ENCODE measurements at regions not wholly inside any gene's neighbourhood (a gene's known extent, or its start where the extent isn't known, plus 50 kb on each side); places are given as distances from the start of the nearest gene placed in this dataset.

DNA sequence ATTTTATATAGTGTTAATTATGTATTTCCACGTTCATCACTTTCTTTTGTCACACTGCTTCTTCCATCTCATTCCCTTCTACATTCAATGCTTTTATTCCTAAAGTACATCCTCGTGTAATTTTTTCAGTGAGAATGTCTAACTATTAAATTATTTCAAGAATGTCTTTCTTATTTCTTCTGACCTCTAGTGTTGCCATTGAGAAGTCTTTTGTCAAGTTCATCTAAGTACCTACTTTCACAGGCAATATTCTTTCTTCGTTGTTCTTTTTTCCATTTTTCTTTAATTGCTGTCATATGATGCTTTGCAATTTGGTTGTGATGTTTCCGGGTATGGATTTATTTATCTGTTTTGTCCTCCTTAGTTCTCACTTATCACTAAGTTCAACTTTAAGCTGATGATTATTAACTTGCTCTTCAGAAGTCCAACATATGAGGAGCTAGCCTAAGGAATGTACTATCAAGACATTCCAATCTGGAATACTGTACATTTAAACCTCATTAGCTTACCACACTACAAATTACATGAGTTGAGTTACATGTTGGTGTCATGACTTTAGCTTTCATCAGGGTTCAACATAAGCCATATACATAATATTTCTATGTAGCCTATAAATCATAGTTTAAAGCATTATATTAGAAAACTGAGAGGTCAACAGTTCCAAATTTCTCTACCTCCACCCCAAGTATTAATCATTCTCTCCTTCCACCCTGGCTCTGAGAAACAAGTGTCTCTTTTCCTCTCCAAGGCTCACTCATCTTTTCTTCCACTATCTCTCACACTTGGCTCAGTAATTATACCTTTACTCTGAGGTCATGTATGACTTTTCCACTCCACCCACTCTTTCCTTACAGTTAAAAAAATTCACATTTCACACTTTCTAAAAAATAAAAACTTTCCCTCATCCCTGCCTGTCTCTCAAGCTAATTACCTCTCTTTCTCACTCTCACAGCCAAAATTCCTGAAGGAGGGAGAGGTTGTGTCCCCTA, 81.5 kb downstream of the COX18 start:
- Histone ChIP-seq H4K20me1 (ENCODE audit: control insufficient read depth, insufficient read depth, insufficient read length) (no peaks in the 10 kb centered on the region), H2BK20ac (ENCODE audit: low read depth, low read length, poor library complexity, severe bottlenecking) (no peak overlapping the region), H2BK120ac (ENCODE audit: low read depth, low read length, poor library complexity, severe bottlenecking) (no peak overlapping the region), H4K8ac (replicated peaks; ENCODE audit: insufficient read length, low read depth, low read length) (no peak overlapping the region), H4K5ac (ENCODE audit: insufficient read length, low read depth, low read length) (no peak overlapping the region), H3K4me2 (ENCODE audit: insufficient read depth, insufficient read length, low read length) (no peak overlapping the region), H3K23me2 (ENCODE audit: insufficient read length, low read depth, low read length, poor library complexity, severe bottlenecking) (no peaks in the 10 kb centered on the region), H3K79me2 (ENCODE audit: insufficient read depth, low read length) (no peaks in the 10 kb centered on the region), H2AFZ (ENCODE audit: low read length) (no peak overlapping the region), H3K56ac (ENCODE audit: insufficient read length, low read depth, low read length) (no peak overlapping the region), H2BK12ac (ENCODE audit: insufficient read length, low read depth, low read length) (no peak overlapping the region), H3K18ac (ENCODE audit: insufficient read length, low read depth, low read length) (no peak overlapping the region), H2BK5ac (ENCODE audit: insufficient read length, low read length) (no peak overlapping the region), H3K27me3 (ENCODE audit: insufficient read depth, low read length) (no peaks in the 10 kb centered on the region), H4K91ac (ENCODE audit: insufficient read length, low read depth, low read length) (no peak overlapping the region), H2BK15ac (ENCODE audit: low read depth, low read length) (no peak overlapping the region), H2AK5ac (ENCODE audit: insufficient read length, low read length) (no peak overlapping the region), H3K4me1 (ENCODE audit: insufficient read depth, low read length) (peaks cover 9% of the 10 kb centered on the region; the same call in 1 of the 2 replicates), H3K79me1 (ENCODE audit: insufficient read depth, low read depth, low read length, poor library complexity, severe bottlenecking) (no peaks in the 10 kb centered on the region), H3T11ph (ENCODE audit: low read length) (no peak overlapping the region), H3K4ac (ENCODE audit: low read depth, low read length) (no peak overlapping the region), H3K9me3 (ENCODE audit: control insufficient read depth, low read depth, low read length) (no peaks in the 10 kb centered on the region), H3K23ac (ENCODE audit: insufficient read length, low read depth, low read length) (no peak overlapping the region), H3K14ac (ENCODE audit: insufficient read depth, low read length) (no peak overlapping the region), H3K9ac (ENCODE audit: extremely low read depth, insufficient read length, low read length) (no peak overlapping the region), H3K27ac (ENCODE audit: insufficient read length, low read depth, low read length) (no peak overlapping the region)
- Mint-ChIP-seq H3K27me3 (ENCODE audit: low read depth) (no peaks in the 10 kb centered on the region; the same call in 1 of the 2 replicates), H3K4me1 (peaks cover 13 to 18% of the 10 kb centered on the region in 2 experiments), H3K9me3 (no peaks in the 10 kb centered on the region), H3K27ac (no peak overlapping the region), H3K36me3 (ENCODE audit: insufficient read depth in 1 of 3, low read depth in 3 of 3) (no peaks in the 10 kb centered on the region), H3K4me3 (no peak overlapping the region)
- no CpG with 5 or more reads among the region's 4 CpGs for WGBS (ENCODE audit: extremely low coverage, insufficient read length, low lambda C conversion rate)
- no peak for DNase-seq
- TF ChIP-seq, protein P1, sequence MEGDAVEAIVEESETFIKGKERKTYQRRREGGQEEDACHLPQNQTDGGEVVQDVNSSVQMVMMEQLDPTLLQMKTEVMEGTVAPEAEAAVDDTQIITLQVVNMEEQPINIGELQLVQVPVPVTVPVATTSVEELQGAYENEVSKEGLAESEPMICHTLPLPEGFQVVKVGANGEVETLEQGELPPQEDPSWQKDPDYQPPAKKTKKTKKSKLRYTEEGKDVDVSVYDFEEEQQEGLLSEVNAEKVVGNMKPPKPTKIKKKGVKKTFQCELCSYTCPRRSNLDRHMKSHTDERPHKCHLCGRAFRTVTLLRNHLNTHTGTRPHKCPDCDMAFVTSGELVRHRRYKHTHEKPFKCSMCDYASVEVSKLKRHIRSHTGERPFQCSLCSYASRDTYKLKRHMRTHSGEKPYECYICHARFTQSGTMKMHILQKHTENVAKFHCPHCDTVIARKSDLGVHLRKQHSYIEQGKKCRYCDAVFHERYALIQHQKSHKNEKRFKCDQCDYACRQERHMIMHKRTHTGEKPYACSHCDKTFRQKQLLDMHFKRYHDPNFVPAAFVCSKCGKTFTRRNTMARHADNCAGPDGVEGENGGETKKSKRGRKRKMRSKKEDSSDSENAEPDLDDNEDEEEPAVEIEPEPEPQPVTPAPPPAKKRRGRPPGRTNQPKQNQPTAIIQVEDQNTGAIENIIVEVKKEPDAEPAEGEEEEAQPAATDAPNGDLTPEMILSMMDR (conservative IDR thresholded peaks at IDR 0.05), result no peak

Data from H9 (cell line).